Amygdala (tissue), 56 donors: ENCODE measurements at regions not wholly inside any gene's neighbourhood (a gene's known extent, or its start where the extent isn't known, plus 50 kb on each side); places are given as distances from the start of the nearest gene placed in this dataset.
A peak's percentile ranks its signal among the peaks of the same experiment; 100 is the strongest.

Experiments used
- DNase-seq, 56 donors: peaks; one replicate each; lab custom pipeline; 2025; lab: John Stamatoyannopoulos, UW

DNA sequence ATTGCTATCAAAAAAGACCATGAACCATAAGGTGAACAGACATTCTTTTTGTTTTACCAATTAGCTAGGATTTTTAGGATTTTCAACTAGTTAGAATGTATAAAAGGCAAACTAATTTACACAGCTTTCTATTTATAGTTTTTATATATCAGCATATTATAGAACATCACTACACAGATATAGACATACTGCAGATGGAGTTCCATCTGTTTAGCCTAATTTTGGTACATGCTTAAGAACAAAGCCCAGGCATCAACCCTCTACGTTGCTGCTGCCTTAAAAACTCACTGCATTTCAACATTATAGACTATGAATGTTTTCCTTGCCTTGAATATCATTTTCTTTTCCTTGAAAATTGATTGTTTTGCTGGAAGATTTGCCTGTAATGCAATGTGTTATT, 2227.5 kb upstream of the C9orf72 start:
- no peak for DNase-seq

DNA sequence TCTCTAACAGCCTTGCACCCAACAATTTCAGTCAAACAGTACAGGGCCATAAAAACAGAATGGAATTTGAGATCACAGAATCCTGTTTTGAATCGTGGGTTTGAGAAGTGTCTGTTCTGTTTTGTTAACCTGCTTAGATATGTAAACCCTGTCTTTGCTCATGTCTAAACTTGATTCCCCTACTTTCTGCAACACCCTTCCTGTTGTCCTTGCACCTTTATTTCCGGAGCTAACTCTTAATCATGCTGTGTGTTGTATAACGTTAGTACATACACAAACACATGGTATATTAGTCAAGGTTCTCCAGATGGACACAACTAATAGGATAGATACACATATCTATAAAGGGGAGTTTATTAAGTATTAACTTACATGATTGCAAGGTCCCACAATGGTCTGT, 2229.2 kb upstream of the C9orf72 start:
- DNase-seq = no peak

DNA sequence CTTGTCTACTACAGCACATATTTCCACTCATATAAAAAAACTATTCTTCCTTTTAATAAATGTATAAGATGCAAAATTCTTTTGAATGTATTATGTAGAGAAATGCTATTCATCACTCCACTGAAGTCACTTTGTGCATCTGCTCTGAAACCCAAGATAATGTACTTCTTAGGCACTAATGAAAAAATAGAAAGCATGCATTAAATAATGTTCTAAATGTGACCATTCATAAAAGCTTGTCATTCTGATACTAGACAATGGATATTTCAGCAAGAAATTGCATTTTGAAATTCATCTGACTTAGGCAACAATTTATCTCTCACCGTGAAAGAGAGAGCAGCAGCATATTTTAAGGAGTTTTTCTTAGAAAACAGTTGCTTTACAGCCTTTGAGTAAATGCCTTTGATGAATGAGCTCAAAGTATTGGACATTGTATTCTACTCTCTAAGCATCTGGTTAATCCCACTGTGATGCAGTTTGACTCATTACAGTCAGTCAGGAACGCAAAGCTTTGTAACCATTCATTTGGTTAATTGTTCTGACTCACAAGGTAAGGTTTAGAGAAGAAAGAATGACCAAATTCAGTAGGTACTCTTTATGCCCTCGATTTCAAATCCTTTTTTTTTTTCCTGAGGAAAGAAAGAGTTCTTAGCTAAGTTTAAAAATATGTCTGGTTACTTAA, 2233.8 kb upstream of the C9orf72 start:
- DNase-seq = no peak

DNA sequence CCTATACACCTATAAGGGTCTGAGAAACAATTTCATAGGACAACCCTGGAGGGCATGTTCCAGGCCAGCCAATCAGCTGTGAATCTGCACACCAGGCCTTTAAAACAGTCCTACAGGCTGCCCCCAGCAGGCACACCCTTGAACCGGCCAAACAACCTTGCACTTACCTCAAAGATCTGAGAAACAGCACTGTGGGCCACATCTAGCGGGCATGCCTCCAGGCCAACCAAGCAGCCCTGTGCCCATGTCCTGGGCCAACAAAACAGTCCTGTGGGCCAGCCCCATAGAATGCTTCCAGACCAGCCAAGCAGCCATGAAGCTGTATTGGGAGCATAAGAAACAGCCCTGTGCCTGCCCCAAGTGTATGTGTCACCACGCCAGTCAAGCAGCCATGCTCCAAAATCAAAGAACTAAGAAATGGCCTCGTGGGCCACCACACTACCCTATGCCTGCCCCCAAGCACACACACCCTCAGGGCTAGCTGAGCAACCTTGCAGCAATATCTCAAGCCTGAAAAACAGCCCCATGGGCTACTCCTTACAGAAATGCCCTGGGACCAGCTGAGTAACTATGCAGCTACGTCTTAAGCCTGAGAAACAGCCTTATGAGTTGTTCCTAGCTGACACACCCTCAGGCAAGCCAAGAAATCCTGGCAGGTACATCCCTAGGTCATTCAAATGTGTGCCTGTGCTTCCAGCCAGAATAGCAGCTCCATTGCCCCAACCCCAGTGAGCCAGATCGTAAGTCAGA, 2243.8 kb upstream of the C9orf72 start:
- DNase-seq = no peak

DNA sequence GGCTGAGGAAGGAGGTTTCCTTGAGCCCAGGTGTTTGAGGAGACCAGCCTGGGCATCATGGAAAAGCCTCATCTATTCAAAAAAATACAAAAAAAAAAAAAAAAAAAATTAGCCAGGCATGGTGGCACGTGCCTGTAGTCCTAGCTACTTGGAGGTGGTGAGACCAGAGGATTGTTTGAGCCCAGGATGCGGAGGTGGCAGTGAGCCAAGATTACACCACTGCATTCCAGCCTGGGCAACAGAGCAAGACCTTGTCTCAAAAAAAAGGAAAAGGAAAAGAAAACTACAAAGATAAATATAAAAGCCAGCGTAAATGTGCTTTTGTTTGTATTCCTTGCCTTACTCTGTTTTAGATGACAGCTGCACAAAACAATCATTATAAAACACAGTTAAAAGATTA, 2249.2 kb upstream of the C9orf72 start:
- DNase-seq = no peak

DNA sequence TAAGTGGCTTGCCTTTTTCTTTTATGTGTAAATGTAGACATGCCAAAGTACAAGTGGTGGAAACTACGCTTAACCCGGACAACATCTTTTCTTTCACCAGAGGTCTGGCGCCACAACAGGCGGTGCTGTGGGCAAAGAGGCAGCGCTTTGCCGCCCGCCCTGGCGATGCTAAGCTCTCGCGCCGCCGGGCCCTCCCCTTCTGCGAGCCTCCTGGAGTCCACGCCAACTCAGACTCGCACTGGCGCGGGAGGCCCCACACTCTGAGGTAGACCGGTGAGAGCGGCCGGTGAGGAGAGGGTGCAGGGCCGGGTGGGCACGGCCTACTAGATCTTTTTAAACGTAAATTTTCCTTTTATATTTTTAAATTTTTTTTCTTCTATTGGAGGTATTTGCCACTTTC, 2253.1 kb upstream of the C9orf72 start:
- no peak for DNase-seq

DNA sequence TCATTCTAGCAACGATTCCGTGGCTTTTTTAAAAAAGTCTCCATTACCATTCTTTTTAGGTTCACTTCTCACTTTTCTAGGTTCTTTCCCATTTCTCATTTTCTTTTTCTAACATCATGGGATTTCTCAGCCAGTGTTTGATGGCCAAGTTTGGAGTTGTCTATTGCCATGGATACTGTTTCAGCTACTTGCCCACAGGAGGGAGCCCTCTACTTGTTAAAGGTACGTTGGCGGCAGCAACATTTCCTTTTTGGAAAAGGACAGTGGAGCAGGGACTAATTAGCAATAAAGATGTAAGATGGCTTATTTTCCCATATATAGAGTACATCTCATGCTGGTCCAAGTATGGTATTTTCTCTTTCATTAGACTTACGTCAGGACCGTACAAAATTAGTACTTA, 2257.5 kb upstream of the C9orf72 start:
- peak in 5 of 56 donors; percentile 2 to 36 (median 4) for DNase-seq

DNA sequence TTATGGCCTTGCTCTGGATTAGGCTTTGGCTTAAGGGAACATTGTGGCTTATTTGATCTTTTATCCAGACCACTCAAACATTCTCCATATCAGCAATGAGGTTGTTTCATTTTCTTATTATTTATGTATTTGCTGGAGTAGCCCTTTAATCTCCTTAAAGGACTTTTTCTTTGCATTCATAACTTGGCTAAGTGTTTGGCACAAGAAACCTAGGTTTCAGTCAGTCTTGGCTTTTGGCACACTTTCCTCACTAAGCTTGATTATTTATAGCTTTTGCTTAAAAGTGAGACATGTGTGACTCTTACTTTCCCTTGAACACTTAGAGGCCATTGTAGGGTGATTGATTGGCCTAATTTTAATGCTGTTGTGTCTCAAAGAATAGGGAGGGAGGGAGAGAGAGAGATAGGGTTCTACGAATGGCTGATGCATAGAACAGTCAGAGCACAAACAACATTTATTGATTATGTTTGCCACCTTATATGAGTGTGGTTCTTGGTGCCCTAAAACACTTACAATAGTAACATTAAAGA, 2265.3 kb upstream of the C9orf72 start:
- DNase-seq = no peak

DNA sequence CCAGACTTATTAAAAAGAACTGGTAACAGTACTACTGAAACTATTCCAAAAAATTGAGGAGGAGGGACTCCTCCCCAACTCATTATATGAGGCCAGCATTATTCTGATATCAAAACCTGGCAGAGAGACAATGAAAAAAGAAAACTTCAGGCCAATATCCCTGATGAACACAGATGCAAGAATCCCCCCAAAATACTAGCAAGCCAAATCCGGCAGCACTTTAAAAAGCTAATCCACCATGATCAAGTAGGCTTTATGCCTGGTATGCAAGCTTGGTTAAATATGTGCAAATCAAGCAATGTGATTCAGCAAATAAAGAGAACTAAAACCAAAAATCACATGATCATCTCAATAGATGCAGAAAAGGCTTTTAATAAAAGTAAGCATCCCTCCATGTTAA, 2271.0 kb upstream of the C9orf72 start:
- no peak for DNase-seq

DNA sequence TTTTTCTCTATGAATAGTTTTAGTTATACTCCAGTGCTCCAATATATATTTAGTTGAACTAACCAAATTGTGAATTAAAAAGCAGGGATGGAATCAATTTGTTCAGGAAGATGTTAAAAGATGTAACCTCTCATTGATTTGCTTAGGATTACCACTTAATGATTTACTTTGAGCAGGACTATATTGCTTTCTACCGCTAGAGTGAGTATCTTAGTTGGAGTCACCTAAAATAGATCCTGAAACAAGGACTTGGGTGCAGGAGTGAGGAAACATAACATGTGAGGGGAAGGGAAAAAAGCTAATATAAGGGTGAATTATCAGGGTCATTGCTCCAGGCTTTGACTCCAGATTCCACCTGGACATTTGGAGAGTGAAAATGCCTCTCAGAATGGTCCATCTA, 2277.4 kb upstream of the C9orf72 start:
- DNase-seq = no peak

DNA sequence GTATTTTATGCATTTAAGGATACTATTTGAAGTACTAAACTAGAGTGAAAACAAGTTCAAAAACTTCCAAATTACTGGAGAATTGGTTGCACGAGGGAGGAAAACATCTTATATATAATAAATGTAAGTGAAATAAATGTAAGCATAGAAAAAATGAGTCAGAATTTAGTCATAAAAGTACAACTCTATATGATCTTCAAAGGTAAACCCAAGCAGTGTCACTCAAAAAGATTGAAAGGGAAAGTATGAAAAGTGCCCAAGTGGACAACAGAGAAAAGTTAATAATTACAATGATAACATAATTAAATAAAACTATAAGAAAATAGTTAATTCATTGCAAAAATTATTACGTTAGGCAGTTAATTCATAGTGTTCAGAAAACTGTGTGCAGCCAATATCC, 2288.5 kb upstream of the C9orf72 start:
- DNase-seq = no peak

DNA sequence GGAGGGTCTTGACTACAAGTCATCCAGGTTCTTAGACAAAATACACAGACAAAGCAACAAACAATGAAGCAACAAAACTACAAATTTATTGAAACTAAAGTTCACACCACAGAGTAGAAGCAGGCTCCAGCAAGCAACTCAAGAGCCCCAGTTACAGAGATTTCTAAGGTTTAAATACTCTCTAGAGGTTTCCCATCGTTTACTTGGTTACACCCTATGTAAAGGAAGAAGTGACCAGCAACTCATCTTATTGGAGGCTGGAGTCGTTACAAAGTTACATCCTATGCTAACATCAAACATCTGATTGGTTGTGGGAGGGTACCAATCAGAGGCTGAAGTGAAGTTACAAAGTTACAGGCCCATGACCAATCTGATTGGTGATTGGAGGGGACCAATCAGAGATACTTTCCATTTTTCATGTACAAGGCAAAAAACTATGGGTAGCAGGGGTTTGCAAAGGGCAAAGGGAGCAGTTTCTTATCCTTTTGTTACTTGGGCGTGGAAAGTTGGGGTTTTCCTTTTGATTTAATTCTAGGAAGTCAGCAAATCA, 2292.6 kb upstream of the C9orf72 start:
- no peak for DNase-seq

DNA sequence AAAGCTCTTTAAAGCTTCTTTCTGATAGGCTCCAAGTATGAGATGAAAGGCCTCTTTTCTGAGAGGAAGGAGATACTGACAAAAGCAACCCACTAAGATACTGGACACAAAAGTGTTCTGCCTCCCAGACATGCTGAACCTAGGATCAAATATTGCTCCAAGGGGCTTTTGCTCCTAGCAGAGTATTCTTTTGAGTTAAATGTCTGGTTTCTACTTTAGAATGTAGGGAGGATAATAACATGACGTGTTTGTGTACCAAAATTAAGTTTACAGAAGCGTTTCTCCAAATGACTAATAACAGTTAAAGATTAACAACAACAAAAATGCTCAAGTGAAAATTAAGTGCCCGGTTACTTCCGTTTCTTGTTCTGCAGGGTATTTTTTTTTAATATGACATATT, 2293.3 kb upstream of the C9orf72 start:
- DNase-seq = no peak

DNA sequence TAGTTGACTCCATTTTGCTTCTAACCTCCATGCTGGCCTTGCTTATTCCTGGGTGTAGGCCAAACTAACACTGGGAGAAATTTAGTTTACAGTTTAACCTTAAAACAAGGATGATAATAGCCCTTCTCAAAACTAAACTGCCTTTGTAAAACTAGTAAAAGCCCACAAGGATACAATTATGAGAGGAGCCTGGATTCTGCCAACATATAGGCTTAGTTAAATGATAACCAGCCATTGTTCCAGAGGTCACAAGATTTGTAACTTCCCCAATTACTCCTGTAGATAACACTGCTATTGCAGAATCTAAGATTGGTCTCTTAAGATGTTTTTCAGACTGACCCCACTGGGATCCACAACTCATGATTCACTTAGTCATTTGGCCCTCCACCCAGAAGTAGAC, 2300.3 kb upstream of the C9orf72 start:
- no peak for DNase-seq

DNA sequence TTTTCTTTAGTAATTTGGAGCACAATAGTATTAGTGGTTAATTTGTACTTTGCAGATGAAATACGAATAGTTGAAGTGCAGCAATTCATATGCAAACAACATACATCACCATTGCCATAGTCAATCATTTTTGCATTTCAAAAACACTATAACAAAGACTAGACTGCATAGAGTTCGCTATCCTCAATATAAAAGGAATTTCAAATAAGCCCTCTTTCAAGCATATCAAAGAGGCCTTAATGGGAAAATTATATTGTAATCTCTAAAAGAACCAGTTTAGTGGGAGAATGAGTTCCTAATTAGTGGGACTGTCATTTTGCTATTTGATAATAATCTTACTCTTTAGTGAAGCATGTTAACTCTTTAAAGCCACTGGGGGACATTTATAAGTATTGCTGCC, 2302.3 kb upstream of the C9orf72 start:
- no peak for DNase-seq

DNA sequence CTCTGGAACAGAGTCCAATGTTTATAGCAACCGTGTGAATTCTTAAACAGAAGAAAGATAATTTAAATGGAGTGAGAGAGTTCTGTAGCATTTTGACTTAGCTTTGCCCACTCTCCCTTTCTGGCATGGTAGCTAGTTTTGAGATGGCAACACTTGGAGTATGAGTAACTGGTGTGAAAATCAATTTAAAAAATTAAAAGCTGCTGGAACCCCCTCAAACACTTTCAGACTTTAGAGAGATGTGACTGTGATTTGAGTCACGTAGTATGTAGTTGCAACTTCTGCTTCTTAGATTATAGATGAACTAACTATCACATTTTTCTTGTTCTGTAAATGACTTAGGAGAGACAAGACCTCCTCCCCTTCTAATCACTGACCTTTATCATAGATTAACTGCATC, 2309.5 kb upstream of the C9orf72 start:
- no peak for DNase-seq

DNA sequence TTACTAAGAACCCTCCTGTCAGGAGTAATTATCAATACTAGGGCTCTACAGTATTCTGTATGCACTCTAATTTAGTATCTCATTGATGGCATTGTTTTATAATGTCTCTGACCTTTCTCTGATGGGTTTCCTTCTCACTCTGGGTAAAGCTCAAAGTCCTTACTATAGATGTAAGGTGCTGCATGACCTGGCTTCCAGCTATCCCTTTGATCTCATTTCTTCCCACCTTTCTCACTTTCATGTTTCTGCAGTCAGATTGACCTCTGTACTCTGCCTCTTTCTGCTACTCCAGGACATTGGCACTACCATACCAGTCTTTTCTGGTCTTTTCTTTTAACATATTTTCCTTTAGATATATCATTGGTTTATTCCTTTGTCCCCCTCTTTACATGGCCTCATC, 2332.8 kb upstream of the C9orf72 start:
- DNase-seq = no peak

DNA sequence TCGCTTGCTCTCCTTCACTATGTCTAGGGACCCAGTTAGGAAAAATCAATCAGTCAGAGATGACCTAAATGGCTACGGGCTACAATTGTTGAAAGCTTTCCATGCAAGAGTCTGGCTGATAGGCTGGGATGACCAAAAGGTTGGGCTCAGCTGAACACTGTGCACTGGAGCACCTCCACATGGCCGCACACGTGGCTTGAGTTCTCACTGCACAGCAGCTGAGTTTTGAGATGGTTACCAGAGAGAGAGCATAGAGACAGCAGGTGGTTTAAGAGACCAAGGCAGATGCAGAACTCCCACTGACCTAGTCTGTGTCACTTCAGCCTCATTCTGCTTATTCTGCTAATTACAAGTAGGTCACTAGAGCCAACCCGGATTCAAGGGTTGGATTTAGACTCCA, 2354.8 kb upstream of the C9orf72 start:
- no peak for DNase-seq

DNA sequence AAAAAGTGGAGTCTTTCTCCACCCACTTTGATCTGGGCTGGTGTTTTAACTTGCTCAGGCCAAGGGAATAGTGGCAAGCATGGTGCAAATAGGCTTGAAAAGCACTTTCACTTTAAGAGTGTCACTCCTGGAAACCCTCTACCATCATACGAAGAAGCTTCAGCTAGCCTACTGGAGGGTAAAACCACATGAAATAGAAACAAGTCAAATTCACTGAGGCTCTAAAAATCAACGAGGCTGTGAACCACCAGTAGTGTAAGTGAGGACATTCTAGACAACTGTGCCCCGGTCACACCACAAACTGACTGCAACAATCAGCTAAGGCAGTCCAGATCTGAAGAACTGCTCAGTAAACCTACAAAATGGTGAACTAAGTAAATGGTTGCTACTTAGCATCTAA, 2366.3 kb upstream of the C9orf72 start:
- DNase-seq = no peak

DNA sequence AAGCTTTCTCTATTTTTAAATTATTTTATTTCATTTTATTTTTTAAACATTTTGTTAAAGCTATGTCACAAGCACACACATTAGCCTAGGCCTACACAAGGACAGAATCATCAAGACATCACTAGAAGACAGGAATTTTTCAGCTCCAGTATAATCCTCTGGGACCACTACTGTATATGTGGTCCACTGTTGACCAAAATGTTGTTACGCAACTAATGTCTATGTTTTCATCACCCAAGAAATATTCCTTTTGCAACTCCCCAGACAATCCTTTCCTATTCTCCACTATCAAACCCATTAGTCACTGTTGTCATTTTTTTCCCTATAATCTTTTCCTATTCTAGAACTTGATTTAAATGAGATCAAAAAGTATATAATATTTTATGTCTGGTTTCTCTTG, 2371.7 kb upstream of the C9orf72 start:
- no peak for DNase-seq

DNA sequence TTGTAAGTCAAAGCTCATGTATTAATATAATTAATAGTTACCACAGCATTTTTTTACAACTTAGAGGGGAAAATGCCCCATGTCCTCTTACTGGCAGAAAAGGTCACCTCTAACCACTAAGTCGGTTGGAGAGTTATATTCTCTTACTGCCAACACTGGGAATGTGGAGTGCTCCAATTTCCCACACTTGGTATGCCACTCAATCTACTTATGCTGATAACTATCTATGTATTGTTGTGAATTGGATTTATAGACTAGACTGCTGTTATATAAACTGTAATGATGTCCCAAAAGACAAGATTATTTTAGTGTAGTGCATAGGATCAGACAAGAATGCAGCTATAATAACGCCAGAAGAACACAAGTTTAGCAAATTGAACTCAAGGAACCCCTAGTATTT, 2385.2 kb upstream of the C9orf72 start:
- DNase-seq = no peak

DNA sequence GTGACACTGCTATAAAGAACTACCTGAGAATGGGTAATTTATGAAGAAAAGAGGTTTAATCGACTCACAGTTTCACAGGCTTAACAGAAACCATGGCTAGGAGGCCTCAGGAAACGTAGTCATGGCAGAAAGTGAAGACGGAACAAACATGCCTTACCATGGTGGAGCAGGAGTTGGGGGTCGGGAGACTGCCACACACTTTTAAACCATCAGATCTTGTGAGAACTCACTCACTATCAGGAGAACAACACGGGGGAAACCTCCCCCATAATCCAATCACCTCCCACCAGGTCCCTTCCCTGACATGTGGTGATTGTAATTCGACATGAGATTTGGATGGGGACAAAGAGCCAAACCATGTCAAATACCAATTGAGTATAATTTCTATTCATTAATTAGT, 2392.6 kb upstream of the C9orf72 start:
- DNase-seq = no peak
